Endothelial cell of umbilical vein (primary cell): ENCODE measurements at regions not wholly inside any gene's neighbourhood (a gene's known extent, or its start where the extent isn't known, plus 50 kb on each side); places are given as distances from the start of the nearest gene placed in this dataset.

Experiments
- EZH2 ChIP-seq: IDR thresholded peaks from 2 replicates; pipeline ENCODE4 v1.6.1; 2012; ENCODE audit warnings: borderline replicate concordance, low read depth, mild to moderate bottlenecking, moderate library complexity, low read length, inconsistent platforms; ENCODE audit not compliant: severe bottlenecking
- POLR2A ChIP-seq: IDR thresholded peaks from 2 replicates; pipeline ENCODE4 v1.6.1; 2012; ENCODE audit warnings: low read depth, mild to moderate bottlenecking, control low read depth, low read length
- POLR2AphosphoS5 ChIP-seq: IDR thresholded peaks from 2 replicates; pipeline ENCODE4 v1.6.1; 2012; ENCODE audit warnings: low read depth, mild to moderate bottlenecking, control low read depth, low read length, moderate library complexity; ENCODE audit not compliant: insufficient read depth
- TF ChIP-seq, protein P1 (sequence below), 2 donors: IDR thresholded peaks; 1 replicate in 1 of 2; 2 replicates in 1 of 2; pipeline ENCODE4 v1.5.1; 2011; ENCODE audit warnings: low read length in 2 of 2, mild to moderate bottlenecking in 2 of 2, moderate library complexity in 2 of 2, control low read depth in 1 of 2, inconsistent platforms in 1 of 2, low read depth in 1 of 2; ENCODE audit not compliant: insufficient read depth in 1 of 2; ENCODE audit errors: extremely low read depth in 1 of 2
- TF ChIP-seq, protein P2 (sequence below): IDR thresholded peaks from 2 replicates; pipeline ENCODE4 v1.6.1; 2011; ENCODE audit not compliant: insufficient read depth, insufficient read length

DNA sequence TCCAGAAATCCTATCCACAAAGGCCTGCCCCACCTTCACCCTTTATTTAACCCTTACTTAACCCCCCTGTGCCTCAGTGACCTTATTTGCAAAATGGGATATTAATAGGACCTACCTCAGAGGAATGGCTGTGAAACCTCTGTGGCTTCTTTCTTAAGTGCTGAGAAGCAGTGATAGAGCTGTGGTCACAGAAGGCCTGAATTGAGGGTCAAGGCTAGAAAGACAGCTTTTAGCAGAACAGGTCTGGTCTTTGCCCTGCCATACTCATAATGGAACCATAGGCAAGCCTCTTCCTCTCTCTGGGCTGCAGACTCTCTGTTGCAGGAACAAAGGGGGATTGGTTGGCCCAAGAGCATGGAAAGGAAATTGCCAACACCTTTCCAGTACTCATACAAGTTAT, 63.5 kb upstream of the MAMLD1 start:
- TF ChIP-seq POLR2AphosphoS5 = no peak
- TF ChIP-seq, protein P1, sequence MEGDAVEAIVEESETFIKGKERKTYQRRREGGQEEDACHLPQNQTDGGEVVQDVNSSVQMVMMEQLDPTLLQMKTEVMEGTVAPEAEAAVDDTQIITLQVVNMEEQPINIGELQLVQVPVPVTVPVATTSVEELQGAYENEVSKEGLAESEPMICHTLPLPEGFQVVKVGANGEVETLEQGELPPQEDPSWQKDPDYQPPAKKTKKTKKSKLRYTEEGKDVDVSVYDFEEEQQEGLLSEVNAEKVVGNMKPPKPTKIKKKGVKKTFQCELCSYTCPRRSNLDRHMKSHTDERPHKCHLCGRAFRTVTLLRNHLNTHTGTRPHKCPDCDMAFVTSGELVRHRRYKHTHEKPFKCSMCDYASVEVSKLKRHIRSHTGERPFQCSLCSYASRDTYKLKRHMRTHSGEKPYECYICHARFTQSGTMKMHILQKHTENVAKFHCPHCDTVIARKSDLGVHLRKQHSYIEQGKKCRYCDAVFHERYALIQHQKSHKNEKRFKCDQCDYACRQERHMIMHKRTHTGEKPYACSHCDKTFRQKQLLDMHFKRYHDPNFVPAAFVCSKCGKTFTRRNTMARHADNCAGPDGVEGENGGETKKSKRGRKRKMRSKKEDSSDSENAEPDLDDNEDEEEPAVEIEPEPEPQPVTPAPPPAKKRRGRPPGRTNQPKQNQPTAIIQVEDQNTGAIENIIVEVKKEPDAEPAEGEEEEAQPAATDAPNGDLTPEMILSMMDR (IDR thresholded peaks at IDR 0.05; ENCODE audit: extremely low read depth in 1 of 2, insufficient read depth in 1 of 2, low read depth in 1 of 2, low read length in 2 of 2) = no peak
- TF ChIP-seq EZH2 = no peak
- no peak for TF ChIP-seq POLR2A
- TF ChIP-seq, protein P2, sequence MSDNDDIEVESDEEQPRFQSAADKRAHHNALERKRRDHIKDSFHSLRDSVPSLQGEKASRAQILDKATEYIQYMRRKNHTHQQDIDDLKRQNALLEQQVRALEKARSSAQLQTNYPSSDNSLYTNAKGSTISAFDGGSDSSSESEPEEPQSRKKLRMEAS = no peak
